ENCODE measurements at regions not wholly inside any gene's neighbourhood (a gene's known extent, or its start where the extent isn't known, plus 50 kb on each side); places are given as distances from the start of the nearest gene placed in this dataset.

DNA sequence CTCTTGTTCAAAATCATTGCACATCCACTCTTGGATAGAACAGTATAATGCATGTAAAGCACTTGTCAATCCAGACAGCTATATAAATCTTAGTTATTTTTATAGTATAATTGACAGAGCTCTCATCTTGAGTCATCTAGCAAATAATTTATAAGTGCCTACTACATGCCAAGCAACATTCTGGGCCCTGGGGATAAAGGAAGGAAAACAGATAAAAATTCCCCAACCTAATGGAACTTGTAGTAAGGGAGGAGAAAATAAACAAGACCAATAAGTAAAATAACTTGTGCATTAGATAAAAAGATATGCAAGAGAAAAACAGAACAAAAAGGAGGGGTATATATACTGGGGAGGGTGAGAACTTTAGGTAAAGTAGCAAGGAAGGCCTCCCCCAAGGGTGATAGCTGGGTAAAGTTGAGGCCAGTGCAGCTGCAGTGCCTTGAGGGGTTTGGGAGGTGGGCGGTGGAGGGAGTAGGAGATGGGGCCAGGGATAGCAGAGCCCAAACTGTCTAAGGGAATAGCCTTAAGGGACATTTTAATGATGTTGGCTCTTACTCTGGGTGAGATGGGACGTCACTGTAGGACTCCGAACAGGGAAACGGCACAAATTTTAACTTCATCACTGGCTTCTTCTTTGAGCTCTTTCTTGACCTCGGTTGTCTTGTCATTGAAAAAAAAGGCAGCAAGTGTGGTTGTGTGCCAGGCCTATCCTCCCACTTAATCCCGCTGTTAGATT lies 79.3 kb upstream of the SEC61G start:
- Histone ChIP-seq H3K27me3 (ENCODE audit: control insufficient read depth, insufficient read depth, low read length) (no peaks in the 10 kb centered on the region), H3K36me3 (ENCODE audit: control insufficient read depth, insufficient read depth, low read length) (no peaks in the 10 kb centered on the region), H3K4me3 (ENCODE audit: low read depth, low read length) (no peak overlapping the region)
- DNase-seq (ENCODE audit: low read depth), result no peak
- TF ChIP-seq, protein P1, sequence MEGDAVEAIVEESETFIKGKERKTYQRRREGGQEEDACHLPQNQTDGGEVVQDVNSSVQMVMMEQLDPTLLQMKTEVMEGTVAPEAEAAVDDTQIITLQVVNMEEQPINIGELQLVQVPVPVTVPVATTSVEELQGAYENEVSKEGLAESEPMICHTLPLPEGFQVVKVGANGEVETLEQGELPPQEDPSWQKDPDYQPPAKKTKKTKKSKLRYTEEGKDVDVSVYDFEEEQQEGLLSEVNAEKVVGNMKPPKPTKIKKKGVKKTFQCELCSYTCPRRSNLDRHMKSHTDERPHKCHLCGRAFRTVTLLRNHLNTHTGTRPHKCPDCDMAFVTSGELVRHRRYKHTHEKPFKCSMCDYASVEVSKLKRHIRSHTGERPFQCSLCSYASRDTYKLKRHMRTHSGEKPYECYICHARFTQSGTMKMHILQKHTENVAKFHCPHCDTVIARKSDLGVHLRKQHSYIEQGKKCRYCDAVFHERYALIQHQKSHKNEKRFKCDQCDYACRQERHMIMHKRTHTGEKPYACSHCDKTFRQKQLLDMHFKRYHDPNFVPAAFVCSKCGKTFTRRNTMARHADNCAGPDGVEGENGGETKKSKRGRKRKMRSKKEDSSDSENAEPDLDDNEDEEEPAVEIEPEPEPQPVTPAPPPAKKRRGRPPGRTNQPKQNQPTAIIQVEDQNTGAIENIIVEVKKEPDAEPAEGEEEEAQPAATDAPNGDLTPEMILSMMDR (IDR thresholded peaks at IDR 0.05; ENCODE audit: insufficient read depth, low read length, poor library complexity, severe bottlenecking), result no peak

DNA sequence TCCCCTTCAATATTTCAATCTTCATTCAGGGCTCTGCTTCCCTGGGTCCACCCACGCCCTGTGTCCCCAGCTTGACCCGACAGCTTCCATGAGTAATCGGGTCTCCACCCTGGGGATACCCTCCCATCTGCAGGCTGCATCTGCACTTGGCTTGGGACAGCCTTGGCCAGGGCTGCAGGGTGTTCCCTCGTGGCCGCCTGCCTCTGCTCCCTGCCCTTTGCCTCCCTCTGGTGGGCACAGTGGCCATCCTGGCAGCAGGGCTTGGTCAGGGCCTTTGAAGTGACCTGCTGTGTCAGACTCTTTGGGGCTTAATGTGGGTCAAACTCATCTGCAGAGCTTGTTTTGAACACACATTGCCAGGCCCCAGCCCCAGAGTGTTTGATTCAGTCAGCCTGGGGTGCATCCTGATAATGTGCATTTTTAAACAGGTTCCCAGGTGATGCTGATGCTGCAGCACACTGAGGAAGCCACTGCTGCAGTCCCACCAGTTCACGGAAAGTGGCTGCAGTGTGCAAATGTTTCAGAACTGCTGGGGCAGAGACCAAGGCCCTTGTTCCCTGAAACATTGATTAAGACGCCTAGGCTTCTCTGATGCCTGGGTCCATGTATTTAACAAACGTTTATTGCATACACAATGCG lies 80.7 kb upstream of the SEC61G start:
- TF ChIP-seq, protein P1 (IDR thresholded peaks at IDR 0.05; ENCODE audit: insufficient read depth, low read length, poor library complexity, severe bottlenecking), result peak; percentile 87
- no peak for DNase-seq (ENCODE audit: low read depth)
- no peak overlapping the region for H3K4me3 ChIP-seq (ENCODE audit: low read depth, low read length)
- no peaks in the 10 kb centered on the region for H3K27me3 ChIP-seq (ENCODE audit: control insufficient read depth, insufficient read depth, low read length)
- H3K36me3 ChIP-seq (ENCODE audit: control insufficient read depth, insufficient read depth, low read length), result no peaks in the 10 kb centered on the region

DNA sequence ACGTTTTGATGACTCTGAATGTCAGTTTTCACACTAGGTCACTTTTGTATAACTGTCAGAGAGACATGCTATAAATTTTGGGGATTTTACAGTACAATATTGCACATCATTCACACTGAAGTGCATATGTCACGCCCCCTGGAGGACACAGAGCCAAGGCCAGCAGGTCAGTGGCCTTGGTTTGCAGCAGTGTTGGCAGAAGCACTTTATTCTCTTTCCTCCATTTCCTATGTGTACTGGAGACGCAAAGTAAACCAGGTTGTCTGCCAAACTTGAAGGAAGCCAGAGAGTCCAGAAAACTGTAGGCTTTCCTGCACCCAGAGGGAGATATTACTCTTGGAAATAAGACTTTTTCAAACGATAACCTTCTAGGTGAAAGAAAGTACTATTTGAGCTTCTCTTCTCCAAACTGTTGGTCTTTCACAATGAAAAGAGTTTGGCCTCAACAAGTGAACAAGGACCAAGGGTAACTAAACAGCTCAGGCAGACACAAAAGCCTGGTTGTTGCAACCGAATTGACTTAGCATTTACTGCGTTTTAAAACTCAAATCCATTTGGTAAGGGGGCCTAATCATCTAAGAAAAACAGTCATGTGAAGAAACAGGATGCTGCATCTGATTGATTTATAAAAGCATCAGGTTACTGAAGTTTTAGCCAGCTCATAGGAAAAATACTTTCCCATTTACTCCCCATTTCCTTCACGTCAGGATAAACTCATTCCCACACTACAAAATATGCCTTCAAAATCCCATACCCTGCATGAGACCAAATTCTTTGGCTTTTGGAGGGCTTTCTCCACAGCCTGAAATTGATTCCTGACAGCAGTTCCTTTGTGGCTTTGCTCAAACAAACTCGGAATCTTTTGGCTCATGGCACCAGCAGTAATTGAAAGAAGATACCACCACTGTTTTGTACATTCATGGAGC lies 83.0 kb upstream of the SEC61G start:
- DNase-seq (ENCODE audit: low read depth), result no peak
- no peak overlapping the region for H3K4me3 ChIP-seq (ENCODE audit: low read depth, low read length)
- no peaks in the 10 kb centered on the region for H3K36me3 ChIP-seq (ENCODE audit: control insufficient read depth, insufficient read depth, low read length)
- TF ChIP-seq, protein P1 (IDR thresholded peaks at IDR 0.05; ENCODE audit: insufficient read depth, low read length, poor library complexity, severe bottlenecking), result peak; percentile 25
- H3K27me3 ChIP-seq (ENCODE audit: control insufficient read depth, insufficient read depth, low read length), result no peaks in the 10 kb centered on the region

DNA sequence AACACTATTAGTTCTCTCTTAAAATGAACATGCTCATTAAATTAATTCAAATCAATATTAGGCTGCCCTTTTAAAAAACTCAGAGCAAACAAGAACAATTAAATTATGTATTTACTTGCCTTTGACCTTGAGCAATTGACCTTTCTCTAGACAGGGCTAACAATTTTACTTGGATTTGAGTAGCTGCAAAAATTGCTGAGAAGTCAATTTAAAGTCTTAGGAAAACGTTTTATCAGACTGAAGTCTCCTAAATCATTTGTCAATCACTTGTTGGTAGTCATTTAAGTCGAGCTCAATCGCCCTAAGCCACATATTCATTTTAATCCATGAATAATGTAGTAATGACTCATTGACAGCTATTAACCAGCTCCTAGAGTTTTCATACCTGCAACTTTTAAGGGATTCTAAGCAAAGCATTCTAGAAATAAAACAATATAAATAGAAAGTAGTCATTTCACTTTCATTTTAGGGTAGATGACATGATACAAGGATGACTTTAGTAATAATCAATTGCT lies 84.9 kb upstream of the SEC61G start:
- no peaks in the 10 kb centered on the region for H3K36me3 ChIP-seq (ENCODE audit: control insufficient read depth, insufficient read depth, low read length)
- H3K27me3 ChIP-seq (ENCODE audit: control insufficient read depth, insufficient read depth, low read length), result no peaks in the 10 kb centered on the region
- no peak overlapping the region for H3K4me3 ChIP-seq (ENCODE audit: low read depth, low read length)
- TF ChIP-seq, protein P1 (IDR thresholded peaks at IDR 0.05; ENCODE audit: insufficient read depth, low read length, poor library complexity, severe bottlenecking), result no peak
- DNase-seq (ENCODE audit: low read depth), result no peak

DNA sequence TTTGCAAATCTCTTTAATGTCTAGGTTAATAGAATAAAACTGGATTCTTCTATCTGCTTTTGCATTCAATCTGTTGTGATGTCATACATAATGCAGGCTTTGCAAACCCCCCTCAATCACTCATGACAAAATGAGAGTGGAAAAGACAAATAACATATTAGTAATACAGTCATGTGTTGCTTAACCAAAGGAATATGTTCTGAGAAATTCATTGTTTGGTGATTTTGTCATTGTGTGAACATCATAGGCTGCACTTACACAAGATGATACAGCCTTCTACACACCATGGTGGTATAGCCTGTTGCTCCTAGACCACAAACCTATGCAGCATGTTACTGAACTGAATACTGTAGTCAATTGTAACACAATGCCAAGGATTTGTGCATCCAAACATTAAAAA lies 87.3 kb upstream of the SEC61G start:
- no peaks in the 10 kb centered on the region for H3K36me3 ChIP-seq (ENCODE audit: control insufficient read depth, insufficient read depth, low read length)
- H3K4me3 ChIP-seq (ENCODE audit: low read depth, low read length), result no peak overlapping the region
- TF ChIP-seq, protein P1 (IDR thresholded peaks at IDR 0.05; ENCODE audit: insufficient read depth, low read length, poor library complexity, severe bottlenecking), result no peak
- no peaks in the 10 kb centered on the region for H3K27me3 ChIP-seq (ENCODE audit: control insufficient read depth, insufficient read depth, low read length)
- no peak for DNase-seq (ENCODE audit: low read depth)
